ENCODE measurements at regions not wholly inside any gene's neighbourhood (a gene's known extent, or its start where the extent isn't known, plus 50 kb on each side); places are given as distances from the start of the nearest gene placed in this dataset.

- Histone ChIP-seq H2AFZ (replicated peaks) (no peak overlapping the region), H3K27me3 (no peaks in the 10 kb centered on the region), H3K4me1 (no peaks in the 10 kb centered on the region), H3F3A (ENCODE audit: low read depth) (no peaks in the 10 kb centered on the region), H4K20me1 (ENCODE audit: low read depth) (no peaks in the 10 kb centered on the region), H3K79me2 (ENCODE audit: low read depth) (no peaks in the 10 kb centered on the region), H3K4me3 (no peak overlapping the region), H3K4me2 (no peak overlapping the region), H3K9me3 (ENCODE audit: low read depth) (no peaks in the 10 kb centered on the region), H3K27ac (no peak overlapping the region), H3K9ac (no peak overlapping the region), H3K36me3 (no peaks in the 10 kb centered on the region)
- H3K4me3 Mint-ChIP-seq: no peak overlapping the region
- H3K27me3 Mint-ChIP-seq (ENCODE audit: insufficient read depth, low read depth): peaks cover 7% of the 10 kb centered on the region
- DNase-seq (ENCODE audit: low spot score): no peak
- H3K27ac Mint-ChIP-seq: no peak overlapping the region
- H3K4me1 Mint-ChIP-seq: peaks cover 12% of the 10 kb centered on the region
- TF ChIP-seq EZH2phosphoT487 (IDR thresholded peaks at IDR 0.05) (no peak), CTCF (IDR thresholded peaks at IDR 0.05) (no peak), EZH2 (IDR thresholded peaks at IDR 0.05) (no peak)
- no peaks in the 10 kb centered on the region for H3K9me3 Mint-ChIP-seq
- H3K36me3 Mint-ChIP-seq: no peaks in the 10 kb centered on the region
Measured at GRCh38 chr1:30545365-30545764, 178.0 kb downstream of the MATN1 start.

GRCh38 chr1:30541721-30542485 lies 181.5 kb downstream of the MATN1 start:
- peaks cover 14% of the 10 kb centered on the region for H3K27me3 Mint-ChIP-seq (ENCODE audit: insufficient read depth, low read depth)
- H3K79me2 ChIP-seq (ENCODE audit: low read depth): no peaks in the 10 kb centered on the region
- peaks cover 12% of the 10 kb centered on the region for H3K4me1 Mint-ChIP-seq
- no peaks in the 10 kb centered on the region for H3K27me3 ChIP-seq
- no peaks in the 10 kb centered on the region for H4K20me1 ChIP-seq (ENCODE audit: low read depth)
- H3K9me3 ChIP-seq (ENCODE audit: low read depth): no peaks in the 10 kb centered on the region
- no peaks in the 10 kb centered on the region for H3K36me3 Mint-ChIP-seq
- no peaks in the 10 kb centered on the region for H3K36me3 ChIP-seq
- no peaks in the 10 kb centered on the region for H3K9me3 Mint-ChIP-seq
- no peak overlapping the region for H3K4me3 ChIP-seq
- no peak overlapping the region for H3K27ac ChIP-seq
- no peaks in the 10 kb centered on the region for H3F3A ChIP-seq (ENCODE audit: low read depth)
- H3K9ac ChIP-seq: no peak overlapping the region
- H2AFZ ChIP-seq (replicated peaks): no peak overlapping the region
- H3K4me3 Mint-ChIP-seq: no peak overlapping the region
- no peak for TF ChIP-seq CTCF (IDR thresholded peaks at IDR 0.05)
- no peak for TF ChIP-seq EZH2phosphoT487 (IDR thresholded peaks at IDR 0.05)
- no peak for TF ChIP-seq EZH2 (IDR thresholded peaks at IDR 0.05)
- H3K4me1 ChIP-seq: no peaks in the 10 kb centered on the region
- H3K27ac Mint-ChIP-seq: no peak overlapping the region
- DNase-seq (ENCODE audit: low spot score): no peak
- H3K4me2 ChIP-seq: no peak overlapping the region

GRCh38 chr1:30540611-30541192 lies 182.7 kb downstream of the MATN1 start:
- no peaks in the 10 kb centered on the region for H3K4me1 ChIP-seq
- Mint-ChIP-seq H3K27ac (no peak overlapping the region), H3K9me3 (no peaks in the 10 kb centered on the region), H3K4me3 (no peak overlapping the region), H3K27me3 (ENCODE audit: insufficient read depth, low read depth) (peaks cover 17% of the 10 kb centered on the region), H3K4me1 (peaks cover 10% of the 10 kb centered on the region), H3K36me3 (no peaks in the 10 kb centered on the region)
- no peak overlapping the region for H3K27ac ChIP-seq
- DNase-seq (ENCODE audit: low spot score): no peak
- no peak overlapping the region for H3K4me3 ChIP-seq
- TF ChIP-seq CTCF (IDR thresholded peaks at IDR 0.05) (no peak), EZH2phosphoT487 (IDR thresholded peaks at IDR 0.05) (no peak), EZH2 (IDR thresholded peaks at IDR 0.05) (no peak)
- H3K27me3 ChIP-seq: no peaks in the 10 kb centered on the region
- no peaks in the 10 kb centered on the region for H3K36me3 ChIP-seq
- no peak overlapping the region for H3K9ac ChIP-seq
- H4K20me1 ChIP-seq (ENCODE audit: low read depth): no peaks in the 10 kb centered on the region
- no peak overlapping the region for H2AFZ ChIP-seq (replicated peaks)
- H3F3A ChIP-seq (ENCODE audit: low read depth): no peaks in the 10 kb centered on the region
- H3K79me2 ChIP-seq (ENCODE audit: low read depth): no peaks in the 10 kb centered on the region
- no peak overlapping the region for H3K4me2 ChIP-seq
- H3K9me3 ChIP-seq (ENCODE audit: low read depth): no peaks in the 10 kb centered on the region

All from neural progenitor cell (in vitro differentiated cells).